Stromal cell of bone marrow (primary cell): ENCODE measurements at regions not wholly inside any gene's neighbourhood (a gene's known extent, or its start where the extent isn't known, plus 50 kb on each side); places are given as distances from the start of the nearest gene placed in this dataset.
"Not testable (repeated sequence)": the region's sequence is repeated elsewhere in the genome, so short reads cannot be mapped to it uniquely, and the experiment has no call there.

Source experiments
- DNase-seq: peaks from one replicate; pipeline ENCODE4 v3.0.0-alpha.2; 2012; ENCODE audit warnings: low read depth

DNA sequence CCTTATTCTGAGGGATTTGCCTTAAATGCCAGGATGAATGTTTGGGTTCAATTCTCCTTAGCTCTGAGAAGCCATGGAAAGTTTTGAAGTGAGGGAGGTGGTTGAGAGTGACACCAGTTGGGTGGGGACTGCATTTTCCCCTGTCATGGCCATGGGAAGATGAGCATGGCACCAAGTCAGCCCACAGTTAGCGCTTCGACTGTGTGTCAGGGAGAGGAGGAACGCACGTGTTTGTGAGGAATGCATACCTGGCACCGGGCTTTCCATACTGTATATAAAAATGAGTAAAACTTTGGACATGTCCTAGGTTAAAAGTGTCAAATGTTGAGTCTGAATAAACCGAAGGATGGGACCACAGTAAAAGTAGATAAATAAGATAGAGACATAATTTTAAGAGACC is 187.5 kb upstream of the KL start:
- DNase-seq, result no peak

DNA sequence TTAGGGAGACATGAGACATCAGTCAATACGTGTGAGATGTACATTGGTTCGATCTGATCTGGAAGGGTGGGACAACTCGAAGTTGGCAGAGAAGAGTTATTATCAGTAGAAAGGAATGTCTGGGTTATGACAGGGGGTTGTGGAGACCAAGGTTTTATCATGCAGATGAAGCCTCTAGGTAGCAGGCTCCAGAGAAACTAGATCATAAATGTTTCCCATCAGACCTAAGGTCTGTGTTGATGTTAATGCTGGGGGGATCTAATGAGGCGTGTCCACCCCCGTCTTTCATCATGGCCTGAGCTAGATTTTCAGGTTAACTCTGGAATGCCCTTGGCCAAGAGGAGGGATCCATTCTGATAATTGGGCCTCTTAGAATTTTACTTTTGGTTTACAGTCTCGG is 187.0 kb upstream of the KL start:
- DNase-seq, result no peak

DNA sequence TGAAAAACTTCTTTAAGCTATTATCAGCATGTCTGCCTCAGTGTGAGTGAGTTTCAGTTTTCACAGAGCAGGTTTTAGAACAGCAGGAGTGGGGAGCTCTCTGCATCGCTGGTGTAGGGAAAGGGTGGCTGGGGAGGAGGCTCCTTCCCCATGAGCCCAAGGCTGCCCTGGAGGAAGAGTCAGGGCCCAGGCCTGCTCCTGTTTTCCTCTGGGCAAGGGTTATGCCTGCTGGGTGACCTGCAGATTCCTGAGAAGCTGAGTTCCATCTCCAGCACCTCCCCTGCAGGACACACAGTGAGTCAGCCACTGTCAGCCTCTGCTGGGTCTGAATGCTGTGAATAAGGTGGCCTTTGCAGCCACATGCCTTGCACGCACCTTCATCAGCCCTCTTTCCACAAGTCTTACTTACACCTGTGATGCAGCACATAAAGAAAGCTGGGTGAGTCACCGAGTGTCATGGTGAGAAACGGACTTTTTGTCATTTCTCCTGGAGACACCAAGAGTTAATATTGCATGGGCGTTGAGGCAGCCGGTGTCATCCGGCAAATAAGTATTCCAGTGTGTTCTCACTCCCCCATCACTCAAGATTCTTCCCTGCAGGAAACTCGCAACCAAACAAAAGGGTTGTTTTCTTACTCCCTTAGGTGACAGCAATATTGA is 186.4 kb upstream of the KL start:
- no peak for DNase-seq

DNA sequence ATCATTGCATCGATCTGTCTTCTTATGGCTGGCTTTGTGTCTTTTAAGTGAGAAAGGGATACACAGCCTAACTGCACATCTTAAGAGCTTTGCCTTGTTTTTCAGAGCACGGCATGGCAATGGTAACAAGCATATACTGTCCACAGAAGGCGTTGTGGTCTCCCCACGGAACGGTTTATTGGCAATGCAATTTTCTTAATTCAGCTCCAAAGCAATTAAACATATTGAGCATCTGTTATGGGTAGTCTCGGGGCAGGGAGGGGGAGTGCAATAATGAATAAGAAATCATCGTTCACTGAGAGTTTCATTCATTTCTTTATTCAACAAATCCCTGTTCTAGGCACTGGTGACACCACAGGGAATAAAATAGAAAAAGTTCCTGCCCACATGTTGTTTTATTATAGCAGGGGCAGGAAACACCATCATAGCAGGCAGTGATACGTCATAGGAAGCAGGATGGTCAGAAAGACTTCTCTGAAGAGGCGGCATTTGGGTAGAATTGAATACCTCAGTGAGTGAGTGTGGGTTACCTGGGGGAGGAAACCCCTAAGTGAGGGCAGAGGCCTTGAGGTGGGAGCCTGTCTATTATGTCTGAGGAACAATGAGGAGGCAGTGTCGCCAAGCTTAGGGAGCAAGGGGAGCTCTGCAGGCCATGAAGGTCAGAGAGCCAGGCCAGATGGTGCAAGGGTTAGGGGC is 185.7 kb upstream of the KL start:
- no peak for DNase-seq

DNA sequence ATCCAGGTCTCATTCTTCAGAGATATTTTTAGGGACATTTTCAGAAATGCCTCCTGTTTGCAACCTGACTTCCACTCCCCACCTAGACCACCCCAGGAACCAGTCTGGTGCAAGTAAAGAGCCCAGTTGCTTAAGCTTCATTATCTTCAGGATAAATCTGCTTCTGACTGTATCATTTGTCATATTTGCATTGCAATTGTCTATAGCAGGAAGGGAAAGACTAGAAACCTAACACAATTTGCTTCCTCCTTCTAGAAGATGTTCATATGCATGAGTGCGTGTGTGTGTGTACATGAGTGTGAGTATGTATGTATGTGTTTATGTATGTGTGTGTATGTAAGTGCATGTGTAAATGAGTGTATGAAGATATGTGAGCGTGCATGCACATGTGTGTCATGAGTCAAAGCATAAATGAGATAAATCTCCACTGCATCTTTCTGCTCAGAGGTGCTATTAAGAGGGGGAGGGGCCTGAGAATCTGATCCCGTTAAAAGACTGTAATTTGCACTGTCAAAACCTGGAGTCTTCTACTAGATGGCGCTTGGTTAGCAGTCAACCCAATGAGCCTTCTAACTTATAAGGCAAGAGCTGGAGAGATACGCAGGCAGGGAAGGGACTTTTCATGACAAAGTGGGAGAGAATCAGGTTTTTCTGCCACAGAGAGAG is 178.8 kb upstream of the KL start:
- no peak for DNase-seq

DNA sequence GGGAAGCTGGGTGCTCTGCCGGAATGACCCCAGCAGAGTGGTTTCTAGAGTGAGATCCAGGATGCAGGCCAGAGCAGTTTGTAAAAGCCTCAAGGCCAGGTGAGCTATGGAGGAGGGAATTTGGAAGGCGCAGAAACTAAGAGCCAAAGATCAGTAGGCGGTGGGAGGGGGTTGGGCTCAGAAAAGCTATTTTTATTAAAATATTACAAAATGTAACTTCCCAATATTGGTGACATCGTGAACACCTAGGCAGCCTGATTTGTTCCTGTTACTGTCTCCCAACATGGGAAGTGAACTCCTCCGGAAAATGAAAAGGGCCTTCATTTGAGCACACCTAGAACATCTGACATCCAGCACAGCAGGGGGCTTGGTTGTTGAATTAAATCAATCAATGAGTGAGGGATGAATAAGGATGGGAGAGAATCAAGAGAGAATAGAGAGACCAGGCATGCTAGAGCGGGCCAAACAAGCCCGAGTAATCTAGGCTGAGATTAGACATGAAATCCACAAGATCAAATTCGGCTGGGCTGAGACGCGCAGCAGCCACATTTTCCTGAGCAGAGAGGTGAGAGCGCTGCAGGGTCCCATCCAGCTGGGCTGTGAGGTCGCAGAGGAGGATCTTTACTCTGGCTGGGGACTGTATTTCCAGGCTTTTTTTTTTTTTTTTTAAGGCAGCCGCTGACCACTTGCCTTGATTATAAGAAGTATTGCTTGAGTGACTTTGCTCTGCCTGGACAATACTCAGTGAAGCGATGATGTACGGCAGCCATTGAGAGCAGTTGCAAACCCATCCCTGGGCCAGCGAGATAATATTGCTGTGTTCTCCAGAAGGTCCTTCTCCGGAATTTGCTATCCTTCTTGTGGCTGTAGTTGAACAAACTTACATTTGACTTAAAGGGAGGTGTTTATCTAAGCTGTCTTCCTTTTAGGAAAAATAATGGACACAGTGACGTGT is 178.0 kb upstream of the KL start:
- DNase-seq, result no peak

DNA sequence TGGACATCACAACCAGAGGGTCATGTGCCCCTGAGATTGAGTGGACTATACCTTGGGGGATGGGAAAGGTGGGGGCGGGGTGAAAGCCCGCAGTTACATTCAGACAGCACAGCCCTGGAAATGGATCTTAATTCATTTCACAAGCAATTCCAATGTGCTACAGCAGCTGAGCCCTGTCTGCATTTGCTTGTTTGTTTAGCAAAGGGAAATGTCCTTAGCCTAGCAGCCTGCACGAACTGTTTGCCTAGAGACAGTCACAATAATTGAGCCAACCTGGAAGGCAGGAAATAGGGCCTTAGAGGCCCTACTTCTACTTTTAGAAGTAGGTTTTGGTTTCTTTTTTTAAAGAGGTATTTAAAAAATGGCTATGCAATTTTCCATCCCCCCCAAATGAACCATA is 177.3 kb upstream of the KL start:
- DNase-seq, result no peak

DNA sequence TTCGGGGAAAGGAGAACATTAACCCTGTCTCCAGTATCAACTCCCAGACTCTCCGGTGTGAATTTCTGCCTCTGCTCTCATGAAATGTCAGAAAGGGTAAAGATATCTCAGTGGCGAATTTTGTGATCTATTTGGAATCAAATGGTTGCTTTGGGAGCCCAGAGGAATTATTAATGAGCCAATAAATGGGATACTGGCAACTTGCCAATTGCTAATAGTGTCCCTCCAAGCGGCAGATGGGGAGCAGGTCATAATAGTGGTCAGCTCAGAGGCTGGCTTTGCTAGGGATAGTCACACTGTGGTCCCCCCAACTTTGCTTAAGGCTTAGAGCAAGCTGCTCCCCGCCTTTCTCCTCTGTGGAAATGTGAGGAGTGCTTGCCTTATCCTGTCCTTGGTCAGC is 176.1 kb upstream of the KL start:
- no peak for DNase-seq

DNA sequence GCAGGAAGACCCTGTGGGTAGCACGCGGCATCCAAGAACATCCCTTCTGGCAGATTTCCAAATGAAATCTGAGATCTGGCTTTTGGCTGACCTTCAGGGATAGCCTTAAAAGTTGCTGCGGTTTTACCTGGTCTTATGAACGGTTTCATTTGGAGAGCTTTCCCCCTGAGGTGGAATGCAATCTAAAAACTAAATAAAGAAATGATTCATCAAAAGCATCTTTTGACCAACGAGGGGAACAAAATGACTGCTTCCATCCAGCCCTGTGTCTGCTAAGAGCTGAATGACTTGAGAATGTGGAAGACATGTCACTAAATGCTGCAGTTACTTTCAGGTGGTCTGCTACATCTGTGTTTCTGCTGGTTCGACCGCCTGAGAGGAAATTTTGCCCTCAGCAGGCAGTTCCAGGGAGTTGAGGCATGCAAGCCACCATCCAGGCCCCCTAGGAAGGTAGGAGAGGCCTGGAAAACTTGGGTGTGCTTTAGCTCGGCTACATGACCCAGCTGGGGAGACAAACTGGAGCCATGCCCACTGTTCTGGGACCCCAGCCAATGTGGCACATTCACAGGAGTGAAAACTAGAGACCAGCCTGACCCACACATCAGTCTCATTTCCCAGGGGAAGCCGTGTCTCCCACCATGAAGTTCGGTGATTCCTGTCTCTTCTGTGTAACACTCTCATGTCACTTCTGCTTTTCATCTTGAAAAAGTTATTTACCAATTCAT is 175.1 kb upstream of the KL start:
- no peak for DNase-seq

DNA sequence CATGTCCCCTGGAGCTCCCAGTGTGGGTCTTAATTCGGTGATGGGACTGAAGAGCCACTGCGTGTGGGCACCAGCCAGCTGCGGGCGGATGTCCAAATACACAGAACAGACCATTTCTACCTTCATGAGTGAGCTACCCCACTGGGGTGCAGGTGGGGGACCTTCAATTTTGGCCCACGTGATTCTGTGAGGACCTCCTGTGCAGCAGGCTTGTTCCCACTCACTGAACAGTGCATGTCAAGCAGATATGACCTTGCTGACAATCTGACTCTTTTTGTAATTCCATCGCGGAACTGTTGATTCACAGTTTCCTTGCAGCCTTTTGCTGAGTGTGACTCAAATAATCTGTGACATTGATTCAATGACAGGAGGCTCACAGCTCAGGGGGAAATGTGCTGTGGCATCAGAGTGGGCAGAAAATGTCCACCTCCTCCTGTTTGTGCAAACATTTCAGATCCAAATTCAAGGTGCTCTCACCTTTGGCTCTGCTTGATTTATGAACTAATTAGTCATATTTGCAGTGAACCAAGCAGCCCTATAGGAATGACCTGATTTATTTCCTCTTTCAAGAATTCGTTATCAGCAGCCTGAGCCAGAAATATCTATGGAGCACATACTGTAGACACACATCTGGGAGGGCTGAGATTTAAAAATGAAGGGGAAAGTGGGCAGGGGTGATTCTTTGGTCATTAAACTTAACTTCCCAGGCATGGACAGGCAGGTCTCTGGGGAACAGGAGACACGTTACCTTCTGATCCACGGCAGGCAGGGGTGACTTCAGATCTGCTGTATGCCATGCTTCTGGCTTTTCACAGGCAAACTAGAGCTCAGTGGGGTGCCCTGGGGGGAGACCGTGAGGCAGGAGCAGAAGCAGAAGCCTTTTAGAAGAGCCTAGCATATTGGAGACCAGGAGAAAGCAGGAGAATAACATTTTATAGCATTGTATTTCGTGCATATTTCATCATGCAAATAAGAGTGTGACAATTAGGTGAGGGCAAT is 170.0 kb upstream of the KL start:
- no peak for DNase-seq

DNA sequence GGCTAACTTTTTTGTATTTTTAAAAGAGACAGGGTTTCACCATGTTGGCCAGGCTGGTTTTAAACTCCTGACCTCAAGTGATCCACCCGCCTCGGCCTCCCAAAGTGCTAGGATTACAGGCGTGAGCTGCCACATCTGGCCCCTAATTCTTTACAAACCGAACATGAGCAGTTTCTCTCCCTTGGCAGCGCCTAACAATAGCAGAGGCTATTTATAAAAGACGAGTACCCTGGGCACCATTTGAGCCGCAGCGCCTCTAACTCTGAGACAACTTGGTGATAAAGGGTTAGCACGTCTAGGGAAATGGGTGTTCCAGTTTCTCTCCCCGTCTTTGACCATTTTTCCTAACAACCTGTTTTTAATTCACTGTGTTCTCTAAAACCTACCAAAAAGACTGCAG is 168.2 kb upstream of the KL start:
- DNase-seq, result not testable (repeated sequence)

DNA sequence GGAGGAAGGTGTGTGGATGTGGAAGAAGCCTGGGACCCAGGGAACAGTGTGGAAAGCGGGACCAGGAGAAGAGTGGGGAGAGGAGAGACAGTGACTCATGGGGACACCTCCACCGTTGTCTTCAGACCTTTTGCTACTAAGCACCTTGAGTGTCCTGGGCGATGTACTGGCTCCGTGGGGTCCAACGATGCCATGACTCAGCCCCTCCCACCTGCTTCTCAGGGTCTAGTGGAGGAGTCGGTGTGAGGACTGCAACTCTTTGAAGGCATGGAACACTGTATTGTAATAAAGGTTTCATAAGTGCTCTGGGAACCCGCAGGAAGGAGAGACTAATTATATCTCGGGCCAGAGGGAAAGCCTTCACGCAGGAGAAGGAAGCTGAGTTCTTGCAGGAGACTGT is 166.9 kb upstream of the KL start:
- no peak for DNase-seq

DNA sequence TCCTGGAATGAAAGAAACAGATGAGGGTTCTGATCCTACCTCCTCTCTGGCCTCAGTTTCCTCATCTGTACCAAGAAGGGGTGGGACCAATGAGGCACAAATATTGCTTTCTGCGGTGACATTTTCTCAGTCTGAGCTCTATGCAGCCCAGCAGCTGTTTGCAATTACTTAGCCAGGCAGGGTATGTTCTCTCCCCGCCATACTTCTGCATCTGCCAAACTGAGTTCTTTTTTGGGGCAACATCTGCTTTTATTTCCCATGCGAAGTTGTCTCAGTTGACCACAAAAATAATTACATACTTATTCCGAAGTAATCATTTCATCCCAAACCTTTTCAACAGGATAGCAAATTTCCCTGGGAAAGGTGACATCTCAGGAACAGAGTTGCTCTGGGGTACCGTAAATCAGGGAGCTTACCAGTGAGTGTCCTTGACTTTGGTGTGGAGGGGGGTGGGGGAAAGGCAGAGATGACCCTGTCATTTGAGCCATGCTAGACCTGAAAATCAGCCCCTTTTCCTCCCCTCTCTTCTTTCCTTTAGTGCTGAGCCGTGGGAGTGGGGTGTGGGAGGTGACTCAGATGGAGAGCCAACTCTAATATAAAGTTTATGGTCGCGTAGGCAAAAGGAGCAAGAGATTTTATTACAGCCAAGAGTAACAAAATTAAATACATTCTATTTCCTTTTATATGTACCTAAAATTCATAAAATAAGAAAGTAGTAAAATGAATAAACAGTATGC is 165.7 kb upstream of the KL start:
- peak; percentile 3 for DNase-seq

DNA sequence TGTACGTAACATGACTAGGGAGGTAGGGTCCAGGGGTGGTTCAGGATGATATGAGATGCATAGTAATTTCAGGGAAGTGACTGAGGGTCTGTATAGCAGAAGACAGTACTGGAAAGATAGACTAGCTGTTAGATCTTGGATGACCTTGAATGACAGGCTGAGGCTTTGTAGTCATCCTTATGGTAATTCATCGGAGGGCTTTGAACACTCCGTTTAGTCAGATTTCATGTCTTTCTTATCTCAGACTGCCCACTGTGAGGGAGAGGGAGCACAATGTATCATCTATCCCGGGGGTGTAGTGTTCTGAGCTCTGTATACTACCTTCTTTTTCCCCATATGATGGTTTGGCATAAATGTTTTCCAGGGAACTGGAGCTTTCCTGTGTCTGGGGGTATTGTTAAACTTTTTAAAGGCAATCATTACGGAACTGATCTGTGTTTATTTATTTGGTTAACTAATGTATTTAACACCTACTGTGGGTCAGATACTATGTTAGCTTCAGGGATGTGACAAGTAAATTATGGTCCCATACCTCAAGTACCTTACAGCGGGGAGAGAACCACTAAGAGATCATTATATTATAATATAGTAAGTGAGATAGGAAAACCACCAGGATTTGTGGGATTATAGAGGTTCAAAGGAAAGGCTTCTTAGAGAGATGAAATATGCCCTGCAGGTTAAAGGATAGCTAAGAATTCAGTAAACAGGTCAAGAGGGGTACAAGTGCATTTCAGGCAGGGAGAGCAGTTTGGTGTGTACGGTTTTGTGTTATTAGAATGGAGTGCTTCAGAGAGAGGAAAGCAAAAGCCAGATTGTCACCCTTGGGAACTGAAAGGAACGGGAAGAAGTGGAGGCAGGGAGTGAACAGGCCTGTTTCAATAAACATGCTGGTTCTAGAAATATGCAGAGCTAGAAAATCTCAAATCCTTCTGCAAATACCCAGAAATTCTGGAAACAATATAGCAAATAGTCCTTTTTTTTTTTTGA is 164.8 kb upstream of the KL start:
- no peak for DNase-seq

DNA sequence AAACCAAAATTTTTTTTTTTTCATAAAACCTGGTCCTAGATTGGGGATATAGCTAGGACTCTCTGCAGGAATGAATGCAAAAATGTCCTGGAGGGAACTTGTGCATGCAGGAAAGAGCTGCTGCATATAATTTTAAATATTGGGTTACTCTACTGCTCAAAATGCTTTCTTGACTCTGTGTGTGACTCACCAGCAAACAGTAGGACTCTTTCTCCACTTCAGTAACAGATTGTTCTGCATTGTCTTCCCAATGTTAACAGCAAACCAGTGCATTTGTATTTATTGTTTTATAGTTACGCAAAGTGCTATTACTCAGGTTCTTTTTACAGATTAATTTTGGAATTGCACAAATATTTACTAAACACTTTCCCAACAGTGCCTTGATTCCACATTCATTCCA is 163.7 kb upstream of the KL start:
- DNase-seq, result no peak

DNA sequence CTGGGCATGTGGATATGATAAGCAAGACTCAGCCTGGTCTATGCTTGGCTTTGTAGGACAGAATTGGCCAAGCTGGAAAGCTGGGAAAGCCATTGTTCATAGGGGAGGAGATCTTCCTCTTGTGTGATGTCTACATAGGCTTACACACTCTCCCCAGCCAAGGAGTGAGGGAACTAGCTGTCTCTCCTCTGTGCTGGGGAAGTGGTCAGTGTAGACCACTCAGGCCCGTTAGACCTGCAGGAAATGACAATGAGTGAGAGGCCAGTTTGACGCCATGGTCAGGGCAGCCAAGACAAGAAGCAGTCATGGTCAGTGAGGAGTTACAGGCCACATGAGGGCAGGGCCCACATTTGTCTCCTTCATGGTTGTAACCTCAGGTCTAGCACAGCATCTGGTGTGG is 159.1 kb upstream of the KL start:
- DNase-seq, result no peak

DNA sequence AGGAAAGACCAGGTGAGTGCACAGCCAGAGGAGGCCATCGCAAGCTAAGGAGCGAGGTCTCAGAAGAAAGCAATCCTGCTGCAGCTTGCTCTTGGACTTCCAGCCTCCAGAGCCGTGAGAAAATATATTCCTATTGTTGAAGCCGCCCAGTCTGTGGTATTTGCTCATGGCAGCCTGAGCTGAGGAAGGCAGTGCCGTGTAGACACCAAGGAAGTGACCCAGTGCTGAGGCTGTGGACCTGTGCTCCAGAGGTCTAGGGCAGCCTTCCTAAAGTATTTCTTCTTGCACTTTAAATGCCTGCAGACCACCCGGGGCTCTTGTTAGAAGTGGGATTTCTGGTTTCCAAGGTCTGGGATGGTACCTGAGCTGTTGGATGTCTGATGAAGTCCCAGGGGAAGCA is 158.5 kb upstream of the KL start:
- DNase-seq, result no peak

DNA sequence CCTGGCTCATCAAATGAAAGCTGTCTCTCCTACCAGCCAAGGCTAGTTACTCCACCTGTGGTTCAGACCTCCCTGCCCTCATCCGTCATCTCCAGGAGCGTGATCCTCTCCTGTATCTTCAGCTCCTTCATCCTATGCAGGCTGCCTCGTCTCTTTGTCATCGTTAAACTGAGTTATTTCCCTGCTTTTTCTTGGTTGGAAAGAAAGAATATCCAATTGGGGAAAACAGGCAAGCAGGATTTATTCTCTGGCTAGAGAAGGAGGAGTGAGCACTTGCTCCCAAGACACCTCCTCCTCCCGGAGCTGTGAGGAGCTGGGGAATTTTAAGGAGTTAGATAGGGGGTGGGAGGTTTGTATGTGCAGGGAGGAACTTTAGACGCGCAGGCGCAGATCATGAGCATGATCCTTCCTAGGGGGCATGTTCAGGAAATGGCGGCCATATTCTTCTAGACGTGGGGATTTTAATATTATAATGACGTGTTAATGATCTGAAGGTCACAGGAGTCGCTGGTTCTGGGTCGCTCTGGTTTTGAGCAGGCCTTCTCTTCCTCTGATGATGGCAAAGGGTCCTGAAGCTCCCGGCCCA is 156.4 kb upstream of the KL start:
- DNase-seq, result no peak
